Fibroblast of lung (primary cell): ENCODE measurements at regions not wholly inside any gene's neighbourhood (a gene's known extent, or its start where the extent isn't known, plus 50 kb on each side); places are given as distances from the start of the nearest gene placed in this dataset.

Source experiments
- DNase-seq, 2 donors: peaks; one replicate each; pipeline versions ENCODE4 v3.0.0 to v3.0.0-alpha.2; 2010; ENCODE audit warnings: low read depth in 2 of 2
- H2AFZ ChIP-seq: 2 replicates; pipeline ENCODE4 v1.5.1; 2012; ENCODE audit warnings: low read length, control low read depth, inconsistent platforms
- H3K27ac ChIP-seq: 2 replicates; pipeline ENCODE4 v1.5.1; 2011; ENCODE audit warnings: low read length, control low read depth; ENCODE audit not compliant: insufficient read depth
- H3K27me3 ChIP-seq: 2 replicates; pipeline ENCODE4 v1.5.1; 2011; ENCODE audit warnings: mild to moderate bottlenecking, low read length; ENCODE audit not compliant: control insufficient read depth, insufficient read depth
- H3K36me3 ChIP-seq: 2 replicates; pipeline ENCODE4 v1.5.1; 2011; ENCODE audit warnings: low read length; ENCODE audit not compliant: control insufficient read depth, insufficient read depth
- H3K4me1 ChIP-seq: 2 replicates; pipeline ENCODE4 v1.5.1; 2011; ENCODE audit warnings: low read length; ENCODE audit not compliant: control insufficient read depth, insufficient read depth; ENCODE audit errors: extremely low read depth
- H3K4me2 ChIP-seq: 2 replicates; pipeline ENCODE4 v1.5.1; 2011; ENCODE audit warnings: low read length, control low read depth; ENCODE audit not compliant: insufficient read depth; ENCODE audit errors: extremely low read depth
- H3K4me3 ChIP-seq, 4 experiments: fragments of 200-600 bp in 1 of 4; sonication (generic) in 1 of 4; replicated peaks in 1 of 4; 2 replicates each; pipeline ENCODE4 v1.5.1; 2011 to 2016; ENCODE audit warnings: low read length in 4 of 4, low read depth in 3 of 4, mild to moderate bottlenecking in 3 of 4, control low read depth in 2 of 4, inconsistent platforms in 1 of 4, mixed read lengths in 1 of 4; ENCODE audit not compliant: insufficient read depth in 1 of 4; ENCODE audit errors: control extremely low read depth in 1 of 4
- H3K79me2 ChIP-seq: 2 replicates; pipeline ENCODE4 v1.5.1; 2012; ENCODE audit warnings: mild to moderate bottlenecking, low read length, inconsistent platforms; ENCODE audit not compliant: control insufficient read depth, insufficient read depth
- H3K9ac ChIP-seq: 2 replicates; pipeline ENCODE4 v1.5.1; 2011; ENCODE audit warnings: mild to moderate bottlenecking, low read length, control low read depth; ENCODE audit not compliant: insufficient read depth
- H3K9me3 ChIP-seq: 2 replicates; pipeline ENCODE4 v1.5.1; 2012; ENCODE audit warnings: low read depth, low read length; ENCODE audit not compliant: control insufficient read depth, insufficient read depth
- H4K20me1 ChIP-seq: 2 replicates; pipeline ENCODE4 v1.5.1; 2011; ENCODE audit warnings: low read length; ENCODE audit not compliant: control insufficient read depth, insufficient read depth; ENCODE audit errors: extremely low read depth
- CTCF ChIP-seq, 2 donors: IDR thresholded peaks in 1 of 2; conservative IDR thresholded peaks in 1 of 2; 1 replicate in 1 of 2; 2 replicates in 1 of 2; pipeline ENCODE4 v1.5.1; 2011 to 2012; ENCODE audit warnings: low read length in 2 of 2, control low read depth in 1 of 2, inconsistent platforms in 1 of 2, low read depth in 1 of 2, mild to moderate bottlenecking in 1 of 2
- EZH2 ChIP-seq: IDR thresholded peaks from 2 replicates; pipeline ENCODE4 v1.5.1; 2012; ENCODE audit warnings: low read length, control low read depth, mild to moderate bottlenecking; ENCODE audit errors: missing control alignments

- H3K4me3 ChIP-seq, result no peak overlapping the region
- no peaks in the 10 kb centered on the region for H3K36me3 ChIP-seq
- no peaks in the 10 kb centered on the region for H4K20me1 ChIP-seq
- H3K27me3 ChIP-seq, result no peaks in the 10 kb centered on the region
- H3K4me1 ChIP-seq, result peaks cover 2% of the 10 kb centered on the region
- no peak for DNase-seq
- H3K79me2 ChIP-seq, result no peaks in the 10 kb centered on the region
- H3K9ac ChIP-seq, result no peak overlapping the region
- TF ChIP-seq EZH2 (no peak), CTCF (conservative IDR thresholded peaks at IDR 0.05 in 1 of 2, IDR thresholded peaks at IDR 0.05 in 1 of 2; ENCODE audit: low read depth in 1 of 2, low read length in 2 of 2) (no peak)
- no peaks in the 10 kb centered on the region for H3K9me3 ChIP-seq
- no peak overlapping the region for H3K4me2 ChIP-seq
- no peak overlapping the region for H3K27ac ChIP-seq
- no peak overlapping the region for H2AFZ ChIP-seq
These were observed 182.2 kb downstream of the PALM2AKAP2 start for GRCh38 chr9:109962215-109962614.

GRCh38 chr9:109963079-109963478, 183.1 kb downstream of the PALM2AKAP2 start:
- Histone ChIP-seq H3K4me1 (peaks cover 2% of the 10 kb centered on the region), H2AFZ (no peak overlapping the region), H3K27me3 (no peaks in the 10 kb centered on the region), H3K4me3 (no peak overlapping the region), H3K9ac (no peak overlapping the region), H3K27ac (no peak overlapping the region), H3K4me2 (no peak overlapping the region), H4K20me1 (no peaks in the 10 kb centered on the region), H3K79me2 (no peaks in the 10 kb centered on the region), H3K36me3 (no peaks in the 10 kb centered on the region), H3K9me3 (no peaks in the 10 kb centered on the region)
- no peak for TF ChIP-seq EZH2
- no peak for TF ChIP-seq CTCF (conservative IDR thresholded peaks at IDR 0.05 in 1 of 2, IDR thresholded peaks at IDR 0.05 in 1 of 2; ENCODE audit: low read depth in 1 of 2, low read length in 2 of 2)
- no peak for DNase-seq

DNA sequence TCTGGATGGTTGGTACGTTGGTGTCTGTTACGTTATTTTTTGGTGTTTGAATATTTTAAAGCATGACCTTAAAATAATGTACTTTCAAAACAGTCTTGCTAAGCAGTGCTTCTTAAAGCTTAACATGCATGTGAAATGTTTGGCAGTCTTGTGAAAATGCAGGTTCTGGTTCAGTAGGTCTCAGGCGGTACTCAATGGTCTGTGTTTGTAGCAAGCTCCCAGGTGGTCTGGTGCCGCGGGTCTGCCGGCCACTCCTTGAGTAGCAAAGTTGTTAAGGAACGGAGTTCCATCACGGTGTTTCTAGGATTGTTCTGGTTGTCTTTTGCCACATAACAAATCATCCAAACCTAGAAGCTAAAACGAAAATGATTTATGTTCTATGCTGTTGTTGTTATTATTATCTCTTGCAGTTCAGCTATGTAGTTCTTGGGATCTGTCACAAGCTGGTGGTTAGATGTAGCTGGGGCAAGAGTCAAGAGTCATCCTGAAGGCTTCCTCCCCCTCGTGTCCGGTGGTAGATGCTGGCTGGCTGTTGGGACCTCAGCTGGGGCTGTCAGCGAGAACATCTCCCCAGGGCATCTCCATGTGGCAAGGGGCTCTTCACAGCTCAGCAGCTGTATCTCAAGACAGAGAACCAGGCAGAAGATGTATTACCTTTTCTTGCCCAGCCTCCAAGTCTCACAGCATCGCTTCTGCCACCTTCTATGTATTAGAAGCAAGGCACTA, 186.8 kb downstream of the PALM2AKAP2 start:
- H3K27ac ChIP-seq, result no peak overlapping the region
- H3K79me2 ChIP-seq, result no peaks in the 10 kb centered on the region
- no peaks in the 10 kb centered on the region for H3K36me3 ChIP-seq
- H3K4me1 ChIP-seq, result peaks cover 7% of the 10 kb centered on the region
- no peak overlapping the region for H3K9ac ChIP-seq
- no peaks in the 10 kb centered on the region for H3K9me3 ChIP-seq
- H3K27me3 ChIP-seq, result no peaks in the 10 kb centered on the region
- H3K4me2 ChIP-seq, result no peak overlapping the region
- no peak overlapping the region for H3K4me3 ChIP-seq
- TF ChIP-seq EZH2, result no peak
- TF ChIP-seq CTCF (conservative IDR thresholded peaks at IDR 0.05 in 1 of 2, IDR thresholded peaks at IDR 0.05 in 1 of 2; ENCODE audit: low read depth in 1 of 2, low read length in 2 of 2), result no peak
- no peak overlapping the region for H2AFZ ChIP-seq
- no peak for DNase-seq
- no peaks in the 10 kb centered on the region for H4K20me1 ChIP-seq
